Smooth muscle cell (in vitro differentiated cells): ENCODE measurements at regions not wholly inside any gene's neighbourhood (a gene's known extent, or its start where the extent isn't known, plus 50 kb on each side); places are given as distances from the start of the nearest gene placed in this dataset.

Source experiments
- DNase-seq: peaks from one replicate; lab custom pipeline; 2025; ENCODE audit not compliant: unreplicated experiment; lab: John Stamatoyannopoulos, UW
- H2AFZ ChIP-seq: fragments of 200-600 bp; sonication (generic); 2 replicates; pipeline ENCODE4 v1.6.0; 2016; ENCODE audit warnings: antibody characterized with exemption, low read depth, mild to moderate bottlenecking
- H3F3A ChIP-seq: fragments of 200-600 bp; sonication (generic); 2 replicates; pipeline ENCODE4 v1.6.0; 2017; ENCODE audit warnings: antibody characterized with exemption, low read depth
- H3K27ac ChIP-seq: fragments of 200-600 bp; sonication (generic); 2 replicates; pipeline ENCODE4 v1.5.1; 2016; ENCODE audit warnings: low read depth, mild to moderate bottlenecking
- H3K27me3 ChIP-seq: fragments of 200-600 bp; sonication (generic); 2 replicates; pipeline ENCODE4 v1.6.1; 2016; ENCODE audit warnings: low read depth, mild to moderate bottlenecking
- H3K36me3 ChIP-seq: fragments of 200-600 bp; sonication (generic); 2 replicates; pipeline ENCODE4 v1.5.1; 2016; ENCODE audit warnings: low read depth
- H3K4me1 ChIP-seq: fragments of 200-600 bp; sonication (generic); 2 replicates; pipeline ENCODE4 v1.5.1; 2016; ENCODE audit warnings: low read depth
- H3K4me2 ChIP-seq: fragments of 200-600 bp; sonication (generic); 2 replicates; pipeline ENCODE4 v1.6.0; 2016; ENCODE audit warnings: mild to moderate bottlenecking
- H3K4me3 ChIP-seq: fragments of 200-600 bp; sonication (generic); 2 replicates; pipeline ENCODE4 v1.5.1; 2016; ENCODE audit warnings: mild to moderate bottlenecking
- H3K79me2 ChIP-seq: fragments of 200-600 bp; sonication (generic); 2 replicates; pipeline ENCODE4 v1.6.0; 2016; ENCODE audit warnings: low read depth, mild to moderate bottlenecking
- H3K9ac ChIP-seq: fragments of 200-600 bp; sonication (generic); 2 replicates; pipeline ENCODE4 v1.6.0; 2016; ENCODE audit warnings: low read depth
- H3K9me3 ChIP-seq: fragments of 200-600 bp; sonication (generic); replicated peaks from 2 replicates; pipeline ENCODE4 v1.5.1; 2016; ENCODE audit warnings: low read depth
- H4K20me1 ChIP-seq: fragments of 200-600 bp; sonication (generic); 2 replicates; pipeline ENCODE4 v1.6.0; 2016; ENCODE audit warnings: low read depth
- WGBS: methylation state at CpG from one replicate; pipeline ENCODE4 v1.1.7; 2016; ENCODE audit warnings: low lambda C conversion rate; 5-methylcytosine and 5-hydroxymethylcytosine counted together
- TF ChIP-seq, protein P1 (sequence below): fragments of 200-600 bp; sonication (generic); IDR thresholded peaks from 2 replicates; pipeline ENCODE4 v1.5.1; 2017; ENCODE audit warnings: borderline replicate concordance, mild to moderate bottlenecking, antibody characterized with exemption; ENCODE audit not compliant: insufficient read depth, poor library complexity, severe bottlenecking

DNA sequence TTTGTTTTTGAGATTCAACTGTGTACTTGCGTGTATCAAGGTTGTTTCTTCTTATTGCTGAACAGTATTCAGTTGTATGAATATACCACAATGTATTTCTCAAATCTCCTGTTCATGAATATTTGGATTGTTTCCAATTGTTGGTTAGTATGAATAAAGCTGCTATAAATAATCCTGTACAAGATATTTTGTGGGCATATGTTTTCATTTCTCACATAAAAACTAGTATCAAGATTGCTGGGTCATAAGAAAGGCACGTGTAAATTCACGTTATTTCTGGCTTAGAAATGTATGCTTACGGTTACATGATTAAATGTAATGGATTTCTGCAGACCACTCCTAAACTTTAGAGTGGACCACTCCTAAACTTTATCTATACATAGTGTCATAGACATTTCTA lies 96.6 kb downstream of the BTBD3 start:
- Histone ChIP-seq H3K27me3 (no peaks in the 10 kb centered on the region), H3K4me3 (no peak overlapping the region), H3F3A (no peaks in the 10 kb centered on the region), H4K20me1 (no peaks in the 10 kb centered on the region), H2AFZ (no peak overlapping the region), H3K36me3 (no peaks in the 10 kb centered on the region), H3K79me2 (no peaks in the 10 kb centered on the region), H3K27ac (no peak overlapping the region), H3K9me3 (no peaks in the 10 kb centered on the region), H3K4me1 (peaks cover 11% of the 10 kb centered on the region), H3K4me2 (no peak overlapping the region), H3K9ac (no peak overlapping the region)
- 96% methylated on average over 4 of the region's 4 CpGs for WGBS
- TF ChIP-seq, protein P1, sequence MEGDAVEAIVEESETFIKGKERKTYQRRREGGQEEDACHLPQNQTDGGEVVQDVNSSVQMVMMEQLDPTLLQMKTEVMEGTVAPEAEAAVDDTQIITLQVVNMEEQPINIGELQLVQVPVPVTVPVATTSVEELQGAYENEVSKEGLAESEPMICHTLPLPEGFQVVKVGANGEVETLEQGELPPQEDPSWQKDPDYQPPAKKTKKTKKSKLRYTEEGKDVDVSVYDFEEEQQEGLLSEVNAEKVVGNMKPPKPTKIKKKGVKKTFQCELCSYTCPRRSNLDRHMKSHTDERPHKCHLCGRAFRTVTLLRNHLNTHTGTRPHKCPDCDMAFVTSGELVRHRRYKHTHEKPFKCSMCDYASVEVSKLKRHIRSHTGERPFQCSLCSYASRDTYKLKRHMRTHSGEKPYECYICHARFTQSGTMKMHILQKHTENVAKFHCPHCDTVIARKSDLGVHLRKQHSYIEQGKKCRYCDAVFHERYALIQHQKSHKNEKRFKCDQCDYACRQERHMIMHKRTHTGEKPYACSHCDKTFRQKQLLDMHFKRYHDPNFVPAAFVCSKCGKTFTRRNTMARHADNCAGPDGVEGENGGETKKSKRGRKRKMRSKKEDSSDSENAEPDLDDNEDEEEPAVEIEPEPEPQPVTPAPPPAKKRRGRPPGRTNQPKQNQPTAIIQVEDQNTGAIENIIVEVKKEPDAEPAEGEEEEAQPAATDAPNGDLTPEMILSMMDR = no peak
- no peak for DNase-seq

DNA sequence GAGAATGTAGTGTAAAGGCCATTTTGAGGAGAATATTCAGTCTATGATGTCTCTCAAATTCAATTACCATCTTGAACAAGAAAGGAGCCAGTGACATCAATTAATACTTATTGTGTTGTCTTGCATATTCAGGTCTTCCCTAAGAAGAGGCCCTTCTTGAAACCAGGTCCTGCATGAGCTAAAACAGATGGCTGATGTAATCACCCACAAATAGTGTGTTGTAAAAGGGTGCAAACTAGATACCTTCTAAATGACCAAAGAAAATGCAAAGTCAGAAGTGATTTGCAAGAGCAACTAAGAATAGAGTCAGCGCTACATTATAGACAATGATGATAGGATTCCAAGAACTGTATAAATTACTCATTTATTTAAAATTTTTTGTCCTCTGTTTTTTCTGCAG lies 97.0 kb downstream of the BTBD3 start:
- no peak overlapping the region for H3K9ac ChIP-seq
- H3K4me3 ChIP-seq = no peak overlapping the region
- H2AFZ ChIP-seq = no peak overlapping the region
- DNase-seq = no peak
- no peaks in the 10 kb centered on the region for H3K79me2 ChIP-seq
- no peak overlapping the region for H3K4me2 ChIP-seq
- no peaks in the 10 kb centered on the region for H3K27me3 ChIP-seq
- no peak overlapping the region for H3K27ac ChIP-seq
- no peaks in the 10 kb centered on the region for H3K36me3 ChIP-seq
- no peaks in the 10 kb centered on the region for H4K20me1 ChIP-seq
- H3K4me1 ChIP-seq = peaks cover 11% of the 10 kb centered on the region
- H3K9me3 ChIP-seq = no peaks in the 10 kb centered on the region
- no peaks in the 10 kb centered on the region for H3F3A ChIP-seq
- 96% methylated on average over 1 of the region's 1 CpG for WGBS
- TF ChIP-seq, protein P1 = no peak

DNA sequence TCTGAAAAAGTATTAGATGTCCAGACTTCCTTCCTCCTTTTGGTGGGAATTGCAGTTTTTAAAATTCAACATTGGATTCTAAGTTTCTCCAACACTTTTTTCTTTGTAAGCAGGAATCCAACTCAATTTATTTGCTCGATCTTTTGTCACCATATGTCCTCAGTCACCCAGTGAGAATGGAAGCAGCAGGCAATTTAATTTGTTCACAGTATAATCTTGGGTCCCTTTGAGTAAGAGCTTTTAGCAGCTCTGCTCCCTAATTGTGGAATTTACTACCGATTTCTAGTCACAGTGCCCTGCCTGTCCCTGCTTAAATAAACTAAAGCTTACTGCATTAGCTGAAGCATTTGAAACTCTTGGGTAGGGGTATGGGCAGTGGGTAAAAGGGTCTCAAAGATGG lies 98.6 kb downstream of the BTBD3 start:
- WGBS = 57% methylated on average over 2 of the region's 2 CpGs
- TF ChIP-seq, protein P1 = no peak
- DNase-seq = no peak
- Histone ChIP-seq H3K9me3 (no peaks in the 10 kb centered on the region), H3K4me2 (no peak overlapping the region), H3K4me3 (no peak overlapping the region), H4K20me1 (no peaks in the 10 kb centered on the region), H3K27ac (no peak overlapping the region), H2AFZ (peak overlapping the region; percentile 28), H3K9ac (no peak overlapping the region), H3K27me3 (no peaks in the 10 kb centered on the region), H3K4me1 (peaks cover 11% of the 10 kb centered on the region), H3K36me3 (no peaks in the 10 kb centered on the region), H3F3A (no peaks in the 10 kb centered on the region), H3K79me2 (no peaks in the 10 kb centered on the region)

DNA sequence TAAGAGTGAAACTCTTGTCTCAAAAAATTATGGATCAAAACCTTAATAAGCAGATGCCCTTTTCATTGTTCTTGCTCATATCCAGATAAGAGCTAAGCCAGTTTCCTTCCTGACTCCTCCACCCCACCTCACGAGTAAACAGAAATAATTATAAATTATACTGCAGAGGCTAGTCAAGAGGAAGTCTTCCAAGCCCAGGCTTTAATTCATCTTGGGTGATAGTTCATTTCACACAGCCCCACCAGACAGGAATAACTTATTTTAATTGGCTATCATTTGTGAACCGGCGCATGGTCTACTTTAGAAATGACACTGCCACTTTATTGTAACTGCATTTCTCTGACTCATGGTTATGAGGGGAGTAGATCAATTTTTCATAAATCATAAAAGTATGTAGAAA lies 102.0 kb downstream of the BTBD3 start:
- H3K27me3 ChIP-seq = no peaks in the 10 kb centered on the region
- no peak overlapping the region for H3K4me3 ChIP-seq
- DNase-seq = no peak
- H2AFZ ChIP-seq = no peak overlapping the region
- TF ChIP-seq, protein P1 = no peak
- WGBS = 91% methylated on average over 3 of the region's 3 CpGs
- no peaks in the 10 kb centered on the region for H3K9me3 ChIP-seq
- no peak overlapping the region for H3K27ac ChIP-seq
- no peaks in the 10 kb centered on the region for H4K20me1 ChIP-seq
- H3K9ac ChIP-seq = no peak overlapping the region
- no peaks in the 10 kb centered on the region for H3F3A ChIP-seq
- H3K4me2 ChIP-seq = no peak overlapping the region
- no peaks in the 10 kb centered on the region for H3K79me2 ChIP-seq
- H3K4me1 ChIP-seq = peaks cover 11% of the 10 kb centered on the region
- no peaks in the 10 kb centered on the region for H3K36me3 ChIP-seq
